ENCODE measurements at regions not wholly inside any gene's neighbourhood (a gene's known extent, or its start where the extent isn't known, plus 50 kb on each side); places are given as distances from the start of the nearest gene placed in this dataset.

GRCh38 chr17:53891726-53892125, 69.0 kb downstream of the KIF2B start:
- H3K27ac Mint-ChIP-seq = no peak overlapping the region
- H3K4me3 Mint-ChIP-seq = no peak overlapping the region
- no peak for DNase-seq (ENCODE audit: low spot score)
- H3K27ac ChIP-seq = no peak overlapping the region
- no peak overlapping the region for H3K4me2 ChIP-seq
- no peaks in the 10 kb centered on the region for H3K36me3 ChIP-seq
- no peak overlapping the region for H3K4me3 ChIP-seq
- no peaks in the 10 kb centered on the region for H4K20me1 ChIP-seq (ENCODE audit: low read depth)
- H3K79me2 ChIP-seq (ENCODE audit: low read depth) = no peaks in the 10 kb centered on the region
- H3F3A ChIP-seq (ENCODE audit: low read depth) = no peaks in the 10 kb centered on the region
- H3K9ac ChIP-seq = no peak overlapping the region
- no peaks in the 10 kb centered on the region for H3K27me3 ChIP-seq
- H3K4me1 Mint-ChIP-seq = no peaks in the 10 kb centered on the region
- peaks cover 9% of the 10 kb centered on the region for H3K9me3 Mint-ChIP-seq
- TF ChIP-seq EZH2 (IDR thresholded peaks at IDR 0.05) = no peak
- TF ChIP-seq, protein P1, sequence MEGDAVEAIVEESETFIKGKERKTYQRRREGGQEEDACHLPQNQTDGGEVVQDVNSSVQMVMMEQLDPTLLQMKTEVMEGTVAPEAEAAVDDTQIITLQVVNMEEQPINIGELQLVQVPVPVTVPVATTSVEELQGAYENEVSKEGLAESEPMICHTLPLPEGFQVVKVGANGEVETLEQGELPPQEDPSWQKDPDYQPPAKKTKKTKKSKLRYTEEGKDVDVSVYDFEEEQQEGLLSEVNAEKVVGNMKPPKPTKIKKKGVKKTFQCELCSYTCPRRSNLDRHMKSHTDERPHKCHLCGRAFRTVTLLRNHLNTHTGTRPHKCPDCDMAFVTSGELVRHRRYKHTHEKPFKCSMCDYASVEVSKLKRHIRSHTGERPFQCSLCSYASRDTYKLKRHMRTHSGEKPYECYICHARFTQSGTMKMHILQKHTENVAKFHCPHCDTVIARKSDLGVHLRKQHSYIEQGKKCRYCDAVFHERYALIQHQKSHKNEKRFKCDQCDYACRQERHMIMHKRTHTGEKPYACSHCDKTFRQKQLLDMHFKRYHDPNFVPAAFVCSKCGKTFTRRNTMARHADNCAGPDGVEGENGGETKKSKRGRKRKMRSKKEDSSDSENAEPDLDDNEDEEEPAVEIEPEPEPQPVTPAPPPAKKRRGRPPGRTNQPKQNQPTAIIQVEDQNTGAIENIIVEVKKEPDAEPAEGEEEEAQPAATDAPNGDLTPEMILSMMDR (IDR thresholded peaks at IDR 0.05) = no peak
- no peak for TF ChIP-seq EZH2phosphoT487 (IDR thresholded peaks at IDR 0.05)
- peaks cover 2% of the 10 kb centered on the region for H3K27me3 Mint-ChIP-seq (ENCODE audit: insufficient read depth, low read depth)
- no peak overlapping the region for H2AFZ ChIP-seq (replicated peaks)
- no peaks in the 10 kb centered on the region for H3K4me1 ChIP-seq
- no peaks in the 10 kb centered on the region for H3K36me3 Mint-ChIP-seq
- H3K9me3 ChIP-seq (ENCODE audit: low read depth) = no peaks in the 10 kb centered on the region

GRCh38 chr17:53892222-53892621, 69.5 kb downstream of the KIF2B start:
- H3K4me3 Mint-ChIP-seq = no peak overlapping the region
- DNase-seq (ENCODE audit: low spot score) = no peak
- no peak overlapping the region for H3K4me2 ChIP-seq
- no peak overlapping the region for H3K9ac ChIP-seq
- peaks cover 6% of the 10 kb centered on the region for H3K9me3 Mint-ChIP-seq
- H3K27me3 ChIP-seq = no peaks in the 10 kb centered on the region
- H2AFZ ChIP-seq (replicated peaks) = no peak overlapping the region
- H3K4me3 ChIP-seq = no peak overlapping the region
- no peaks in the 10 kb centered on the region for H3K4me1 Mint-ChIP-seq
- H3K36me3 Mint-ChIP-seq = no peaks in the 10 kb centered on the region
- H3F3A ChIP-seq (ENCODE audit: low read depth) = no peaks in the 10 kb centered on the region
- no peaks in the 10 kb centered on the region for H4K20me1 ChIP-seq (ENCODE audit: low read depth)
- no peak overlapping the region for H3K27ac ChIP-seq
- H3K79me2 ChIP-seq (ENCODE audit: low read depth) = no peaks in the 10 kb centered on the region
- TF ChIP-seq, protein P1 (IDR thresholded peaks at IDR 0.05) = no peak
- no peak for TF ChIP-seq EZH2 (IDR thresholded peaks at IDR 0.05)
- no peak for TF ChIP-seq EZH2phosphoT487 (IDR thresholded peaks at IDR 0.05)
- H3K27ac Mint-ChIP-seq = no peak overlapping the region
- no peaks in the 10 kb centered on the region for H3K9me3 ChIP-seq (ENCODE audit: low read depth)
- H3K4me1 ChIP-seq = no peaks in the 10 kb centered on the region
- H3K27me3 Mint-ChIP-seq (ENCODE audit: insufficient read depth, low read depth) = peaks cover 2% of the 10 kb centered on the region
- no peaks in the 10 kb centered on the region for H3K36me3 ChIP-seq

DNA sequence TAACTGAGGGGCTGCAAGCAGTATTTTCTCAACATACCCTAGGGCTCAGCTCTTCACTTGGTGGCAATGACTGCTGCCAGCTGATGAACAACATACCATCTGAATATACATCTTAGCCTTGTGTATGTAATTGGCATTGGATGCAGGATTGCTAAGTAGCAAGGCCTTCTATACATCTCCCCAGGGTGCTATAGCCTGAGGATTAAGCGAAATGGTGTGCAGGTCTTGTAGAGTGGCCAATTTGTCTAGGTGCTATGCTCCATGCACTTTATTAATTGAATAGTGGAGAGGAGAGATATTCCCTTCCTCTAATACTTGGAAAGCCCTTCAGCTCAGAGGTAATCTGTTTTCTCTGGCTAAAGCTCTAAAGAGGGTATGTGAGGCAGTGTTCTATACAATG, 71.9 kb downstream of the KIF2B start:
- Histone ChIP-seq H3K79me2 (ENCODE audit: low read depth) (no peaks in the 10 kb centered on the region), H4K20me1 (ENCODE audit: low read depth) (no peaks in the 10 kb centered on the region), H3K9me3 (ENCODE audit: low read depth) (no peaks in the 10 kb centered on the region), H3K4me2 (no peak overlapping the region), H3K36me3 (no peaks in the 10 kb centered on the region), H2AFZ (replicated peaks) (no peak overlapping the region), H3K9ac (no peak overlapping the region), H3K27ac (no peak overlapping the region), H3K27me3 (no peaks in the 10 kb centered on the region), H3K4me3 (no peak overlapping the region), H3K4me1 (no peaks in the 10 kb centered on the region), H3F3A (ENCODE audit: low read depth) (no peaks in the 10 kb centered on the region)
- Mint-ChIP-seq H3K27me3 (ENCODE audit: insufficient read depth, low read depth) (peaks cover 2% of the 10 kb centered on the region), H3K4me1 (no peaks in the 10 kb centered on the region), H3K36me3 (no peaks in the 10 kb centered on the region), H3K4me3 (no peak overlapping the region), H3K9me3 (no peaks in the 10 kb centered on the region), H3K27ac (no peak overlapping the region)
- DNase-seq (ENCODE audit: low spot score) = no peak
- TF ChIP-seq EZH2 (IDR thresholded peaks at IDR 0.05) (no peak), EZH2phosphoT487 (IDR thresholded peaks at IDR 0.05) (no peak)
- TF ChIP-seq, protein P1 (IDR thresholded peaks at IDR 0.05) = no peak

Data from neural progenitor cell (in vitro differentiated cells).